ENCODE measurements at regions not wholly inside any gene's neighbourhood (a gene's known extent, or its start where the extent isn't known, plus 50 kb on each side); places are given as distances from the start of the nearest gene placed in this dataset.
"Not testable (repeated sequence)": the region's sequence is repeated elsewhere in the genome, so short reads cannot be mapped to it uniquely, and the experiment has no call there.

DNA sequence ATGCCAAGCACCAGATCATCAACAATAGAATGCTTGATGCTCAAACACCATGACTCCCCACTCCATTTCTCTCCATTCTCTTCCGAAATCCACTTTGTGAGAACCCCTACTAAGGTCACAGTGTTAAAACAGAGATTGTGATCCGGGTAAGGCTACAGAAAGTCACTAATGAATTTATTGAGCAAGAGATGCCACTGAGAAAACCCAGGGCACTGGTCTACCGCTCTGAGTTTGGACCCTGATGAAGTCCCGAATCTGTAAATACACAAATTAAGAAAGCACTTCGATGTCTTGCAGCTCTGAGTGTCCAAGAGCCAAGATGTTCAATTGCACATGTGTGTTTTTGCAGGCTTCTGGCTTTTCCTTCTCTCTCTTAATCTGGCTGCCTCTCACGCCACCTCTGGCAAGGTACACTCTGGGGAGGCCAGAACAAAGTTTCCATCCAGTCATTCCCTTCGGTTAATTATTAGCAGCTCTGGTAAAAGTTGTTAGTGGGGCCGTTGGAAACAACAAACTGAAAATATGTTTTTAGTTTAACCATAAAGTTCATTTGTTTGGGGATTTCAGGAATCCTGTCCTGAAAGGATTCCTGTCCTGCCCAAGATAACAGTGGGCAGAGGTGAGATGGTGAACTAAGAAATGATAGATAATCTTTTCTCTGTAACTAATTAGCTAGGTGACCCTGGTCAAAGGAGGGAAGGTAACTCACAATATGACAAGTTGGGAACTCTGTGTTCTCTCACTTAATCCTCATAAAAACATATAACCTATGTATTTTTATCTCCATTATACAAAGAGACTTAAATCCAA lies 75.4 kb downstream of the BTG1 start:
- no peak overlapping the region for H3K27ac Mint-ChIP-seq
- no peak overlapping the region for H3K4me3 Mint-ChIP-seq
- intact Hi-C loops (cut with micrococcal nuclease): no loop called here
- H3K4me1 Mint-ChIP-seq (ENCODE audit: low read depth): peaks cover 33% of the 10 kb centered on the region
- H3K9me3 Mint-ChIP-seq: no peaks in the 10 kb centered on the region
- no peaks in the 10 kb centered on the region for H3K36me3 Mint-ChIP-seq (ENCODE audit: low read depth)
- no peaks in the 10 kb centered on the region for H3K27me3 Mint-ChIP-seq

DNA sequence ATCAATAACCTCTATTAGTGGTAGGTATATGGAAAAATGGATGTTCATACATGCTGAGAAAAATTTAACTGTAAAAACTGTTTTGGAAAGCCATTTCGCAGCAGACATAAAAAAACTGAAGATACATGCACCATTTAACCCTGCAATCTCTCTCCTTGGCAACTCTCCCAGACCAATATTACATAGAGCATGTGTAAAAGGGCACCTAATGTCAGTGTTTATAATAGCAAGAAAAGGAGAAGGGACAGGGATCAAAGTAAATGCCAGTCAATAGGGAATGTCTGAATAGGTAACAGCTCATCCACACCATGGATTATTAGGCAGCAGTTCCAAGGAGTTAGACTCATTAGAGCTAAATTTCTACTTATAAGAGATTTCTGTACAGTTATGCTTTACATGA lies 77.2 kb downstream of the BTG1 start:
- Mint-ChIP-seq H3K27me3 (no peaks in the 10 kb centered on the region), H3K9me3 (no peaks in the 10 kb centered on the region), H3K36me3 (ENCODE audit: low read depth) (no peaks in the 10 kb centered on the region), H3K4me1 (ENCODE audit: low read depth) (peaks cover 33% of the 10 kb centered on the region), H3K27ac (no peak overlapping the region), H3K4me3 (no peak overlapping the region)
- intact Hi-C loops (cut with micrococcal nuclease): loop anchor here (10.0 kb wide), 1 partner anchor 46 kb away; no protein-coding TSS in a partner anchor

DNA sequence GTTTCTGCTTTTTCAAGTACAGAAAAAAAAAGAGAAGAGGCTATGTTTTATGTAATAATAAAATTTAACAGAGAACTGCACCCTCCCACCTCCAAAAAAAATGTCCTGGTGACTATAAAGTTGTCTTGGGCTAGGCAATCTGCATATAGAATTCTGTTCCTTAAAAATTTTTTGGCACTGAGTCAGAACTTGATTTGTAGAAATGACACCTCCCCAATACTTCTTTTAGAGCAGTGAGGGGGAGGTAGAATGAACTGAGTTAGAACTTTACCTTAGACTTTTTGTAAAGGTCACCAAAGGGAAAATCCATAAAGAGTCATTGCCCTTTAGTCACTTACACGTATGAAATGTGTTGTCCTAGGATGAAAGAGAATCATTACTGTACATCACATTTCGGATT lies 80.0 kb downstream of the BTG1 start:
- H3K36me3 Mint-ChIP-seq (ENCODE audit: low read depth): no peaks in the 10 kb centered on the region
- H3K9me3 Mint-ChIP-seq: no peaks in the 10 kb centered on the region
- H3K27ac Mint-ChIP-seq: no peak overlapping the region
- H3K4me1 Mint-ChIP-seq (ENCODE audit: low read depth): peaks cover 33% of the 10 kb centered on the region
- H3K4me3 Mint-ChIP-seq: no peak overlapping the region
- intact Hi-C loops (cut with micrococcal nuclease): loop anchor here (10.0 kb wide), 1 partner anchor 49 kb away; no protein-coding TSS in a partner anchor
- no peaks in the 10 kb centered on the region for H3K27me3 Mint-ChIP-seq

- H3K4me1 Mint-ChIP-seq (ENCODE audit: low read depth): peaks cover 30% of the 10 kb centered on the region
- no peaks in the 10 kb centered on the region for H3K36me3 Mint-ChIP-seq (ENCODE audit: low read depth)
- no peaks in the 10 kb centered on the region for H3K9me3 Mint-ChIP-seq
Measured at GRCh38 chr12:92065018-92065499, 80.6 kb downstream of the BTG1 start.

DNA sequence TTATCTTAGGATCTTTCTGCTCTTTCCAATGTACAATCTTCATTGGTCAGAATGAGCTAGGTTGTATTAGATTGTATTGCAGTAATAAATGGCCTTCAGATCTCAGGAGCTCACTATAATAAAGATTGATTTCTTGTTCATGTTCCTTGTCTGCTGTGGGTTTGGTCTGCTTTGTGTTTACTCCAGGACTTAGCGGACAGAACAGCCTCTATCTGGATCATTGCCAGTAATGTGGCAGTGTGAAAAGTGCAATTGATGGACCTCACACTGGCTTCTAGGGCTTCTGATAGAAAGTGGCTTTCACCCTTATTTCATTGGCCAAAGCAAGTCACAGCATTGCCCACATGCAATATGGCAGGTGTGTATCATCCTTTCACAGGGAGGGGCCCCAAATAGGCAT lies 81.2 kb downstream of the BTG1 start:
- no peak overlapping the region for H3K4me3 Mint-ChIP-seq
- intact Hi-C loops (cut with micrococcal nuclease): loop anchor here (5.0 to 10.0 kb wide), 2 partner anchors 50 to 78 kb away; no protein-coding TSS in a partner anchor
- H3K27ac Mint-ChIP-seq: no peak overlapping the region
- no peaks in the 10 kb centered on the region for H3K27me3 Mint-ChIP-seq
- no peaks in the 10 kb centered on the region for H3K9me3 Mint-ChIP-seq
- H3K36me3 Mint-ChIP-seq (ENCODE audit: low read depth): no peaks in the 10 kb centered on the region
- H3K4me1 Mint-ChIP-seq (ENCODE audit: low read depth): peaks cover 32% of the 10 kb centered on the region

More at GRCh38 chr12:92065018-92065499, 80.6 kb downstream of the BTG1 start:
- no peaks in the 10 kb centered on the region for H3K27me3 Mint-ChIP-seq
- intact Hi-C loops (cut with micrococcal nuclease): loop anchor here (10.0 kb wide), 1 partner anchor 50 kb away; no protein-coding TSS in a partner anchor
- H3K27ac Mint-ChIP-seq: no peak overlapping the region
- no peak overlapping the region for H3K4me3 Mint-ChIP-seq

- Mint-ChIP-seq H3K4me1 (ENCODE audit: low read depth) (peaks cover 35% of the 10 kb centered on the region), H3K36me3 (ENCODE audit: low read depth) (no peaks in the 10 kb centered on the region), H3K9me3 (no peaks in the 10 kb centered on the region), H3K4me3 (no peak overlapping the region), H3K27me3 (no peaks in the 10 kb centered on the region), H3K27ac (no peak overlapping the region)
- intact Hi-C loops (cut with micrococcal nuclease): loop anchor here (5.0 to 10.0 kb wide), 2 partner anchors 51 to 79 kb away; no protein-coding TSS in a partner anchor
Measured at GRCh38 chr12:92063641-92064040, 82.0 kb downstream of the BTG1 start.

GRCh38 chr12:92062539-92063493 lies 82.8 kb downstream of the BTG1 start:
- intact Hi-C loops (cut with micrococcal nuclease): loop anchor here (5.0 to 10.0 kb wide), 2 partner anchors 52 to 79 kb away; no protein-coding TSS in a partner anchor
- Mint-ChIP-seq H3K4me3 (no peak overlapping the region), H3K27me3 (peaks cover 2% of the 10 kb centered on the region), H3K9me3 (no peaks in the 10 kb centered on the region), H3K36me3 (ENCODE audit: low read depth) (no peaks in the 10 kb centered on the region), H3K27ac (no peak overlapping the region), H3K4me1 (ENCODE audit: low read depth) (peaks cover 35% of the 10 kb centered on the region)

- Mint-ChIP-seq H3K27me3 (peaks cover 2% of the 10 kb centered on the region), H3K36me3 (ENCODE audit: low read depth) (no peaks in the 10 kb centered on the region), H3K9me3 (no peaks in the 10 kb centered on the region), H3K4me3 (no peak overlapping the region), H3K27ac (no peak overlapping the region), H3K4me1 (ENCODE audit: low read depth) (peaks cover 35% of the 10 kb centered on the region)
- intact Hi-C loops (cut with micrococcal nuclease): loop anchor here (5.0 to 10.0 kb wide), 2 partner anchors 54 to 81 kb away; no protein-coding TSS in a partner anchor
Measured at GRCh38 chr12:92061061-92061460, 84.6 kb downstream of the BTG1 start.

- Mint-ChIP-seq H3K36me3 (ENCODE audit: low read depth) (no peaks in the 10 kb centered on the region), H3K4me3 (no peak overlapping the region), H3K4me1 (ENCODE audit: low read depth) (peaks cover 27% of the 10 kb centered on the region), H3K27ac (no peak overlapping the region), H3K9me3 (no peaks in the 10 kb centered on the region), H3K27me3 (peaks cover 2% of the 10 kb centered on the region)
- intact Hi-C loops (cut with micrococcal nuclease): loop anchor here (5.0 to 10.0 kb wide), 2 partner anchors 55 to 82 kb away; no protein-coding TSS in a partner anchor
Measured at GRCh38 chr12:92059960-92060359, 85.7 kb downstream of the BTG1 start.

- peaks cover 25% of the 10 kb centered on the region for H3K4me1 Mint-ChIP-seq (ENCODE audit: low read depth)
- no peak overlapping the region for H3K27ac Mint-ChIP-seq
- intact Hi-C loops (cut with micrococcal nuclease): no loop called here
Measured at GRCh38 chr12:92058664-92059063, 87.0 kb downstream of the BTG1 start.

DNA sequence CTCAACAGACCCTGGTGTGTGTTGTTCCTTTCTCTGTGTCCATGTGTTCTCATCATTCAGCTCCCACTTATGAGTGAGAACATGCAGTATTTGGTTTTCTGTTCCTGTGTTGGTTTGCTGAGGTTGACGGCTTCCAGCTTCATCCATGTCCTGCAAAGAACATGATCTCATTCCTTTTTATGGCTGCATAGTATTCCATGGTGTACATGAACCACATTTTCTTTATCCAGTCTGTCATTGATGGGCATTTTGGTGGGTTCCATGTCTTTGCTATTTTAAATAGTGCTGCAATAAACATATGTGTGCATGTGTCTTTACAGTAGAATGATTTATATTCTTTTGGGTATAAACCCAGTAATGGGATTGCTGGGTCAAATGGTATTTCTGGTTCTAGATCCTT lies 88.9 kb downstream of the BTG1 start:
- H3K27ac Mint-ChIP-seq; H3K4me3 Mint-ChIP-seq; H3K36me3 Mint-ChIP-seq (ENCODE audit: low read depth); H3K27me3 Mint-ChIP-seq; intact Hi-C loops (cut with micrococcal nuclease); H3K9me3 Mint-ChIP-seq: not testable (repeated sequence)
- peaks cover 21% of the 10 kb centered on the region for H3K4me1 Mint-ChIP-seq (ENCODE audit: low read depth)

More at GRCh38 chr12:92058664-92059063, 87.0 kb downstream of the BTG1 start:
- Mint-ChIP-seq H3K4me3 (no peak overlapping the region), H3K9me3 (no peaks in the 10 kb centered on the region), H3K36me3 (ENCODE audit: low read depth) (no peaks in the 10 kb centered on the region), H3K27me3 (peaks cover 2% of the 10 kb centered on the region)

- H3K27me3 Mint-ChIP-seq: peaks cover 2% of the 10 kb centered on the region
- H3K4me1 Mint-ChIP-seq (ENCODE audit: low read depth): peaks cover 20% of the 10 kb centered on the region
- H3K9me3 Mint-ChIP-seq: no peaks in the 10 kb centered on the region
- H3K27ac Mint-ChIP-seq: no peak overlapping the region
- no peak overlapping the region for H3K4me3 Mint-ChIP-seq
- intact Hi-C loops (cut with micrococcal nuclease): no loop called here
- H3K36me3 Mint-ChIP-seq (ENCODE audit: low read depth): no peaks in the 10 kb centered on the region
Measured at GRCh38 chr12:92056290-92056689, 89.4 kb downstream of the BTG1 start.

DNA sequence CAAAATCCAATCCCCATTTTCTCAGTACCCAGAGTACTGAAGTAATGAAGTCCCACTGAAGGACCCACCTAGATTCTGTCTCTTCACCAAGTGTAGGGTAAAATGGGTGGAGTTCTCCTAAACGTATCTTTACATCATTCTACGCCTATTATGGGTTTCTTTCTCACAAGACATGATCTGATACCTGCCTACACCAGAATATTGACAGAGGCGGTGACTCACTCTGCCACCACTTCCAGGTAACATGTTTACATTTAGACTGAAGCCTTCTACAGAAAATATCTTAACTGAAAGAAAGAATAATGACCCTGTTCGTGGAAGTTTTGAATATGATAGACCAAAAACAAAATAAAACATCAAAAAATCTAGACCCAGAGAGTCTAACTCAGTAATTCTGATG lies 89.8 kb downstream of the BTG1 start:
- Mint-ChIP-seq H3K4me3 (no peak overlapping the region), H3K36me3 (ENCODE audit: low read depth) (no peaks in the 10 kb centered on the region), H3K4me1 (ENCODE audit: low read depth) (peaks cover 20% of the 10 kb centered on the region), H3K27me3 (peaks cover 2% of the 10 kb centered on the region), H3K27ac (no peak overlapping the region), H3K9me3 (no peaks in the 10 kb centered on the region)
- intact Hi-C loops (cut with micrococcal nuclease): no loop called here
